HG02678 (cell line): ENCODE measurements at regions not wholly inside any gene's neighbourhood (a gene's known extent, or its start where the extent isn't known, plus 50 kb on each side); places are given as distances from the start of the nearest gene placed in this dataset.

Source experiments
- ATAC-seq: cut with Tn5 transposase; IDR thresholded peaks from one replicate; pipeline ENCODE4 v1.9.1; 2021; ENCODE audit warnings: mild to moderate bottlenecking, moderate library complexity; ENCODE audit not compliant: unreplicated experiment

GRCh38 chr17:63246344-63246743, 199.8 kb downstream of the CYB561 start:
- ATAC-seq: no peak

GRCh38 chr17:63247706-63248105, 198.4 kb downstream of the CYB561 start:
- ATAC-seq: no peak

- ATAC-seq: no peak
Measured at GRCh38 chr17:63249256-63250004, 196.7 kb downstream of the CYB561 start.

- no peak for ATAC-seq
Measured at GRCh38 chr17:63250830-63251229, 195.3 kb downstream of the CYB561 start.

GRCh38 chr17:63258785-63259184, 187.3 kb downstream of the CYB561 start:
- ATAC-seq: no peak

GRCh38 chr17:63262751-63263476, 183.2 kb downstream of the CYB561 start:
- no peak for ATAC-seq

GRCh38 chr17:63265526-63265925, 180.6 kb downstream of the CYB561 start:
- no peak for ATAC-seq

- no peak for ATAC-seq
Measured at GRCh38 chr17:63267846-63268245, 178.3 kb downstream of the CYB561 start.

- no peak for ATAC-seq
Measured at GRCh38 chr17:63268827-63269226, 177.3 kb downstream of the CYB561 start.

- ATAC-seq: no peak
Measured at GRCh38 chr17:63270610-63271009, 175.5 kb downstream of the CYB561 start.

GRCh38 chr17:63274146-63274545, 172.0 kb downstream of the CYB561 start:
- no peak for ATAC-seq

GRCh38 chr17:63275318-63275970, 170.7 kb downstream of the CYB561 start:
- no peak for ATAC-seq

GRCh38 chr17:63275971-63276745, 169.9 kb downstream of the CYB561 start:
- ATAC-seq: no peak

- no peak for ATAC-seq
Measured at GRCh38 chr17:63276821-63277220, 169.3 kb downstream of the CYB561 start.

- ATAC-seq: no peak
Measured at GRCh38 chr17:63277629-63278028, 168.5 kb downstream of the CYB561 start.

- ATAC-seq: no peak
Measured at GRCh38 chr17:63278728-63279442, 167.2 kb downstream of the CYB561 start.

GRCh38 chr17:63279498-63280230, 166.4 kb downstream of the CYB561 start:
- no peak for ATAC-seq

GRCh38 chr17:63282455-63282854, 163.7 kb downstream of the CYB561 start:
- ATAC-seq: peak; percentile 66

- no peak for ATAC-seq
Measured at GRCh38 chr17:63285551-63285950, 160.6 kb downstream of the CYB561 start.

- no peak for ATAC-seq
Measured at GRCh38 chr17:63286254-63286653, 159.9 kb downstream of the CYB561 start.
